ENCODE measurements at regions not wholly inside any gene's neighbourhood (a gene's known extent, or its start where the extent isn't known, plus 50 kb on each side); places are given as distances from the start of the nearest gene placed in this dataset.
"Not testable (repeated sequence)": the region's sequence is repeated elsewhere in the genome, so short reads cannot be mapped to it uniquely, and the experiment has no call there.

DNA sequence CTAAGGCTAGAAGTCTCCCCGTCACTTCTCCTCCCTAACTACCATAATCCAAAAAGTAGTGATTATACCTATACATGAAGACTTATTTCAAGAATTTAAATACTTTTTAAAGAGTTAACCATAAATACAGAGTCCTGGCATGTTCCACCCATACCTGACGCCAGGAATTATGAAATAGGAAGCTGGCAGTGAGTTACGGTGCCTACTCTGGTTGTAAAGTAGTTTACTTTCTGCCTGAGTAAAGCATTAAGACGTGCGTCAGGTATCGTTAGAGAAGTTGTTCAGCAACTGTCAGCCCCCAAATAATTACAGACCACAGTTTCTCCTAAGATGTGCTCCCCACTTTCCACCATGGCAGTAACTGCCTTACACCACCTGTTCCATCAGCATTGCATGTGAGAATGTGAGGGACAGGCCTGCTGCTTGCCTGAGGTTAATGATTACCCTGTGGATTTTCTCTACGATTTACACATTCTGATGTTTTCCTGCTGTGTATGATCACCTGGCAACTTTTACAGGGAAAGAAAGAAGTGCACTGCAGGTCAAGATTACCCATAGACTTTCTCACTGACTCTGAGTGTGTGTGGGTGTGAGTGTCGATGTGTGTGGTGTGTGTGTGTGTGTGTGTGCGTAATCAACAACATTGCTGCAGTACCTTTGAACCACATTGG is 92.3 kb upstream of the SLC7A11 start:
- no peaks in the 10 kb centered on the region for H3K4me1 ChIP-seq (ENCODE audit: control insufficient read depth, extremely low read depth, insufficient read depth, low read length)
- H3K4me2 ChIP-seq (ENCODE audit: control insufficient read depth, extremely low read depth, insufficient read depth, low read depth, low read length), result no peak overlapping the region
- no peak for TF ChIP-seq EZH2 (IDR thresholded peaks at IDR 0.05; ENCODE audit: low read length)
- TF ChIP-seq, protein P1, sequence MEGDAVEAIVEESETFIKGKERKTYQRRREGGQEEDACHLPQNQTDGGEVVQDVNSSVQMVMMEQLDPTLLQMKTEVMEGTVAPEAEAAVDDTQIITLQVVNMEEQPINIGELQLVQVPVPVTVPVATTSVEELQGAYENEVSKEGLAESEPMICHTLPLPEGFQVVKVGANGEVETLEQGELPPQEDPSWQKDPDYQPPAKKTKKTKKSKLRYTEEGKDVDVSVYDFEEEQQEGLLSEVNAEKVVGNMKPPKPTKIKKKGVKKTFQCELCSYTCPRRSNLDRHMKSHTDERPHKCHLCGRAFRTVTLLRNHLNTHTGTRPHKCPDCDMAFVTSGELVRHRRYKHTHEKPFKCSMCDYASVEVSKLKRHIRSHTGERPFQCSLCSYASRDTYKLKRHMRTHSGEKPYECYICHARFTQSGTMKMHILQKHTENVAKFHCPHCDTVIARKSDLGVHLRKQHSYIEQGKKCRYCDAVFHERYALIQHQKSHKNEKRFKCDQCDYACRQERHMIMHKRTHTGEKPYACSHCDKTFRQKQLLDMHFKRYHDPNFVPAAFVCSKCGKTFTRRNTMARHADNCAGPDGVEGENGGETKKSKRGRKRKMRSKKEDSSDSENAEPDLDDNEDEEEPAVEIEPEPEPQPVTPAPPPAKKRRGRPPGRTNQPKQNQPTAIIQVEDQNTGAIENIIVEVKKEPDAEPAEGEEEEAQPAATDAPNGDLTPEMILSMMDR (optimal IDR thresholded peaks at IDR 0.05 in 1 of 3, IDR thresholded peaks at IDR 0.05 in 1 of 3, conservative IDR thresholded peaks at IDR 0.05 in 1 of 3; ENCODE audit: extremely low read depth in 1 of 3, insufficient read depth in 2 of 3, low read length in 3 of 3), result no peak
- no peaks in the 10 kb centered on the region for H3K9me1 ChIP-seq (ENCODE audit: control insufficient read depth, extremely low read depth, insufficient read depth, low read length)
- H3K4me3 ChIP-seq (ENCODE audit: control insufficient read depth in 2 of 3, extremely low read depth in 1 of 3, insufficient read depth in 2 of 3, low read depth in 1 of 3, low read length in 3 of 3), result no peak overlapping the region
- H3K79me2 ChIP-seq (ENCODE audit: control insufficient read depth, insufficient read depth, low read length), result no peaks in the 10 kb centered on the region
- no peaks in the 10 kb centered on the region for H3K9me3 ChIP-seq (ENCODE audit: control insufficient read depth, low read depth, low read length)
- H3K36me3 ChIP-seq (ENCODE audit: control insufficient read depth in 2 of 2, extremely low read depth in 1 of 2, insufficient read depth in 2 of 2, low read length in 2 of 2), result no peaks in the 10 kb centered on the region
- no peaks in the 10 kb centered on the region for H4K20me1 ChIP-seq (ENCODE audit: control insufficient read depth, extremely low read depth, insufficient read depth, low read length)
- H3K27me3 ChIP-seq (ENCODE audit: control insufficient read depth, extremely low read depth, insufficient read depth, low read length), result no peaks in the 10 kb centered on the region
- no peak overlapping the region for H3K9ac ChIP-seq (ENCODE audit: control insufficient read depth, extremely low read depth, insufficient read depth, low read length)
- dilution Hi-C loops (cut with MboI; ENCODE audit: extremely low pct_ligation_motif_present, low sequenced_read_pairs), result no loop called here
- no peak for DNase-seq (ENCODE audit: low read depth, low spot score)
- H3K27ac ChIP-seq (ENCODE audit: control insufficient read depth, insufficient read depth, low read length), result no peak overlapping the region
- peak overlapping the region; percentile 49 for H2AFZ ChIP-seq (ENCODE audit: control insufficient read depth, low read length)
- FAIRE-seq, result no peak

DNA sequence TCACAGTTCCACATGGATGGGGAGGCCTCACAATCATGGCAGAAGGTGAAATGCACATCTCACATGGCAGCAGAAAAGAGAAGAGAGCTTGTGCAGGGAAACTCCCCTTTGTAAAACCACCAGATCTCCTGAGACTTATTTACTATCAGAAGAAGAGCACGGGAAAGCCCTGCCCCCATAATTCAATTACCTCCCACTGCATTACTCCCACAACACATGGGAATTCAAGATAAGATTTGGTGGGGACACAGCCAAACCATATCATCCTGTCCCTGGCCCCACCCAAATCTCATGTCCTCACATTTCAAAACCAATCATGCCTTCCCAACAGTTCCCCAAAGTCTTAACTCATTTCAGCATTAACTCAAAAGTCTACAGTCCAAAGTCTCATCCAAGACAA is 90.3 kb upstream of the SLC7A11 start:
- H3K9me1 ChIP-seq (ENCODE audit: control insufficient read depth, extremely low read depth, insufficient read depth, low read length); H3K9ac ChIP-seq (ENCODE audit: control insufficient read depth, extremely low read depth, insufficient read depth, low read length); DNase-seq (ENCODE audit: low read depth, low spot score); dilution Hi-C loops (cut with MboI; ENCODE audit: extremely low pct_ligation_motif_present, low sequenced_read_pairs); H3K79me2 ChIP-seq (ENCODE audit: control insufficient read depth, insufficient read depth, low read length); H3K4me3 ChIP-seq (ENCODE audit: control insufficient read depth in 2 of 3, extremely low read depth in 1 of 3, insufficient read depth in 2 of 3, low read depth in 1 of 3, low read length in 3 of 3); FAIRE-seq; H3K36me3 ChIP-seq (ENCODE audit: control insufficient read depth in 2 of 2, extremely low read depth in 1 of 2, insufficient read depth in 2 of 2, low read length in 2 of 2); H3K4me1 ChIP-seq (ENCODE audit: control insufficient read depth, extremely low read depth, insufficient read depth, low read length); H3K27ac ChIP-seq (ENCODE audit: control insufficient read depth, insufficient read depth, low read length); H2AFZ ChIP-seq (ENCODE audit: control insufficient read depth, low read length); H3K27me3 ChIP-seq (ENCODE audit: control insufficient read depth, extremely low read depth, insufficient read depth, low read length); H4K20me1 ChIP-seq (ENCODE audit: control insufficient read depth, extremely low read depth, insufficient read depth, low read length); H3K9me3 ChIP-seq (ENCODE audit: control insufficient read depth, low read depth, low read length); H3K4me2 ChIP-seq (ENCODE audit: control insufficient read depth, extremely low read depth, insufficient read depth, low read depth, low read length): not testable (repeated sequence)

DNA sequence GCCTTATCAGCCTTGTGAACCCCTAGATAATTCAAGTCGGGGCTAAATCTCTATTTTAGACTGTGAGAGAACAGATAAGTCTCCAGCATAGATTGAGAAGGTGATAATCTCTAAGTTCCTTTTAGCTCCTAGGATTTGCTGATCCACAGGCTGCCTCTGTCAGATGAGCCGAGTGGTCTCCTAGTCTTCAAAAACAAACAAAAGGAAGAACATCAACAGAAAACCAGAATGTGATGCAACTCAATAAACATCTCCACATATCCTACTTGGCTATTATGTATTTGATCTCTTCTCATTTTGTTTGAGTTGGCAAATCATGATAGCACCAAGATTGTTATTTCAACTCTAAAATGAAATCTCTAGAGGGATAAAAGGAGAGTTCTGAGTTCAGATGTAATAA is 88.4 kb upstream of the SLC7A11 start:
- TF ChIP-seq EZH2 (IDR thresholded peaks at IDR 0.05; ENCODE audit: low read length), result no peak
- TF ChIP-seq, protein P1 (optimal IDR thresholded peaks at IDR 0.05 in 1 of 3, IDR thresholded peaks at IDR 0.05 in 1 of 3, conservative IDR thresholded peaks at IDR 0.05 in 1 of 3; ENCODE audit: extremely low read depth in 1 of 3, insufficient read depth in 2 of 3, low read length in 3 of 3), result no peak
- no peak overlapping the region for H3K4me3 ChIP-seq (ENCODE audit: control insufficient read depth in 2 of 3, extremely low read depth in 1 of 3, insufficient read depth in 2 of 3, low read depth in 1 of 3, low read length in 3 of 3)
- no peak overlapping the region for H3K27ac ChIP-seq (ENCODE audit: control insufficient read depth, insufficient read depth, low read length)
- H3K27me3 ChIP-seq (ENCODE audit: control insufficient read depth, extremely low read depth, insufficient read depth, low read length), result no peaks in the 10 kb centered on the region
- H3K79me2 ChIP-seq (ENCODE audit: control insufficient read depth, insufficient read depth, low read length), result no peaks in the 10 kb centered on the region
- dilution Hi-C loops (cut with MboI; ENCODE audit: extremely low pct_ligation_motif_present, low sequenced_read_pairs), result no loop called here
- H3K9me3 ChIP-seq (ENCODE audit: control insufficient read depth, low read depth, low read length), result no peaks in the 10 kb centered on the region
- DNase-seq (ENCODE audit: low read depth, low spot score), result no peak
- no peaks in the 10 kb centered on the region for H3K36me3 ChIP-seq (ENCODE audit: control insufficient read depth in 2 of 2, extremely low read depth in 1 of 2, insufficient read depth in 2 of 2, low read length in 2 of 2)
- no peaks in the 10 kb centered on the region for H4K20me1 ChIP-seq (ENCODE audit: control insufficient read depth, extremely low read depth, insufficient read depth, low read length)
- peak; percentile 13 for FAIRE-seq
- no peak overlapping the region for H3K4me2 ChIP-seq (ENCODE audit: control insufficient read depth, extremely low read depth, insufficient read depth, low read depth, low read length)
- H3K4me1 ChIP-seq (ENCODE audit: control insufficient read depth, extremely low read depth, insufficient read depth, low read length), result no peaks in the 10 kb centered on the region
- H2AFZ ChIP-seq (ENCODE audit: control insufficient read depth, low read length), result no peak overlapping the region
- H3K9ac ChIP-seq (ENCODE audit: control insufficient read depth, extremely low read depth, insufficient read depth, low read length), result no peak overlapping the region
- no peaks in the 10 kb centered on the region for H3K9me1 ChIP-seq (ENCODE audit: control insufficient read depth, extremely low read depth, insufficient read depth, low read length)
